GM12873 (cell line): ENCODE measurements at regions not wholly inside any gene's neighbourhood (a gene's known extent, or its start where the extent isn't known, plus 50 kb on each side); places are given as distances from the start of the nearest gene placed in this dataset.

Experiments
- CTCF ChIP-seq: IDR thresholded peaks from 2 replicates; pipeline ENCODE4 v1.5.1; 2012; ENCODE audit warnings: low read depth, mild to moderate bottlenecking, moderate library complexity, low read length, control low read depth; ENCODE audit not compliant: insufficient read depth; ENCODE audit errors: missing control alignments

GRCh38 chr4:96991083-96991482, 1151.2 kb downstream of the PDHA2 start:
- TF ChIP-seq CTCF, result no peak

- TF ChIP-seq CTCF, result no peak
Measured at GRCh38 chr4:96992443-96992842, 1150.8 kb downstream of the STPG2 start.

GRCh38 chr4:96993560-96993959, 1149.7 kb downstream of the STPG2 start:
- no peak for TF ChIP-seq CTCF

- TF ChIP-seq CTCF, result no peak
Measured at GRCh38 chr4:97003715-97004114, 1139.6 kb downstream of the STPG2 start.

GRCh38 chr4:97013309-97013708, 1130.0 kb downstream of the STPG2 start:
- TF ChIP-seq CTCF, result no peak

GRCh38 chr4:97013711-97014110, 1129.6 kb downstream of the STPG2 start:
- no peak for TF ChIP-seq CTCF

- no peak for TF ChIP-seq CTCF
Measured at GRCh38 chr4:97015301-97015700, 1128.0 kb downstream of the STPG2 start.

- TF ChIP-seq CTCF, result no peak
Measured at GRCh38 chr4:97016186-97016907, 1126.9 kb downstream of the STPG2 start.
